ENCODE measurements at regions not wholly inside any gene's neighbourhood (a gene's known extent, or its start where the extent isn't known, plus 50 kb on each side); places are given as distances from the start of the nearest gene placed in this dataset.

DNA sequence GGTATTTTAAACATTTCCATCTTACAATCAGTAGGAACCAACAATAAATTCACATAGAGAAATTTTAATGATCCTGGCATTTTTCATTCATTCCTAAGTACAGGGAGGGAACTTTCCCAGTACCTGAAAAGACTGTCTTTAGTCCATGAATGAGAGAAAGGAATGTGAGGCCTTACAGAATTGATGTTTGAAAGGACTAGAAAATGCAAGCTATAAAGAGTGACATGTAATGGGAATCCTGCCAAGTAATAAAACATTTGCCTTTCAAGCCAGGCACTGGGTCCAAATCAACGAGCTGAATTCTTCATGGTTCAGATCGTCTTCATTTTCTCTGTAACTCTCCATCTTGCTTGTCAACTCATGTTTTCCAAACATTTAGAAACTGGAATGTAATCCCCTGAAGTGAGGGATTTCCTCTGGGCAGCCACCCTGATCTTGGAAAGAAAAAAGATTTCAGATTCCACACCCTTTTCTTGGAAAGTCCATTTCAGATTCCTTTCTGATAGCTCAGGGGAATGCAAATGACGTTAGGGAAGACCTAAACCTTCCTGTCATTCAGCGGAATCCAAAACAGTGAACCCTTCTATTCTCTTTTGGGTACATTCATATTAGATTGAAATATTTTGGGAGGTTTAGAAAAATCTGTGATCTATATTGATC, 315.8 kb downstream of the SH3GL2 start:
- Histone ChIP-seq H3K56ac (ENCODE audit: insufficient read length, low read depth, low read length) (no peak overlapping the region), H3K27me3 (ENCODE audit: insufficient read depth, low read length) (no peaks in the 10 kb centered on the region), H3K18ac (ENCODE audit: insufficient read length, low read depth, low read length) (no peak overlapping the region), H3K4ac (ENCODE audit: low read depth, low read length) (no peak overlapping the region), H3K79me2 (ENCODE audit: insufficient read depth, low read length) (no peaks in the 10 kb centered on the region), H3K27ac (ENCODE audit: insufficient read length, low read depth, low read length) (no peak overlapping the region), H3K14ac (ENCODE audit: insufficient read depth, low read length) (no peak overlapping the region), H2BK15ac (ENCODE audit: low read depth, low read length) (no peak overlapping the region), H4K20me1 (ENCODE audit: control insufficient read depth, insufficient read depth, insufficient read length) (no peaks in the 10 kb centered on the region), H3K79me1 (ENCODE audit: insufficient read depth, low read depth, low read length, poor library complexity, severe bottlenecking) (no peaks in the 10 kb centered on the region), H2BK20ac (ENCODE audit: low read depth, low read length, poor library complexity, severe bottlenecking) (no peak overlapping the region), H4K8ac (replicated peaks; ENCODE audit: insufficient read length, low read depth, low read length) (no peak overlapping the region), H3K23ac (ENCODE audit: insufficient read length, low read depth, low read length) (no peak overlapping the region), H4K91ac (ENCODE audit: insufficient read length, low read depth, low read length) (no peak overlapping the region), H2AK5ac (ENCODE audit: insufficient read length, low read length) (no peak overlapping the region), H2BK12ac (ENCODE audit: insufficient read length, low read depth, low read length) (no peak overlapping the region), H3K4me1 (ENCODE audit: insufficient read depth, low read length) (no peaks in the 10 kb centered on the region), H2BK5ac (ENCODE audit: insufficient read length, low read length) (no peak overlapping the region), H3K4me2 (ENCODE audit: insufficient read depth, insufficient read length, low read length) (no peak overlapping the region), H3K9me3 (ENCODE audit: control insufficient read depth, low read depth, low read length) (no peaks in the 10 kb centered on the region), H3T11ph (ENCODE audit: low read length) (no peak overlapping the region), H2BK120ac (ENCODE audit: low read depth, low read length, poor library complexity, severe bottlenecking) (no peak overlapping the region), H4K5ac (ENCODE audit: insufficient read length, low read depth, low read length) (no peak overlapping the region), H2AFZ (ENCODE audit: low read length) (no peak overlapping the region), H3K23me2 (ENCODE audit: insufficient read length, low read depth, low read length, poor library complexity, severe bottlenecking) (no peaks in the 10 kb centered on the region), H3K9ac (ENCODE audit: extremely low read depth, insufficient read length, low read length) (no peak overlapping the region)
- Mint-ChIP-seq H3K4me1 (no peaks in the 10 kb centered on the region), H3K9me3 (no peaks in the 10 kb centered on the region), H3K27ac (no peak overlapping the region), H3K4me3 (no peak overlapping the region), H3K27me3 (ENCODE audit: low read depth) (no peaks in the 10 kb centered on the region), H3K36me3 (ENCODE audit: insufficient read depth in 1 of 3, low read depth in 3 of 3) (no peaks in the 10 kb centered on the region)
- TF ChIP-seq, protein P1, sequence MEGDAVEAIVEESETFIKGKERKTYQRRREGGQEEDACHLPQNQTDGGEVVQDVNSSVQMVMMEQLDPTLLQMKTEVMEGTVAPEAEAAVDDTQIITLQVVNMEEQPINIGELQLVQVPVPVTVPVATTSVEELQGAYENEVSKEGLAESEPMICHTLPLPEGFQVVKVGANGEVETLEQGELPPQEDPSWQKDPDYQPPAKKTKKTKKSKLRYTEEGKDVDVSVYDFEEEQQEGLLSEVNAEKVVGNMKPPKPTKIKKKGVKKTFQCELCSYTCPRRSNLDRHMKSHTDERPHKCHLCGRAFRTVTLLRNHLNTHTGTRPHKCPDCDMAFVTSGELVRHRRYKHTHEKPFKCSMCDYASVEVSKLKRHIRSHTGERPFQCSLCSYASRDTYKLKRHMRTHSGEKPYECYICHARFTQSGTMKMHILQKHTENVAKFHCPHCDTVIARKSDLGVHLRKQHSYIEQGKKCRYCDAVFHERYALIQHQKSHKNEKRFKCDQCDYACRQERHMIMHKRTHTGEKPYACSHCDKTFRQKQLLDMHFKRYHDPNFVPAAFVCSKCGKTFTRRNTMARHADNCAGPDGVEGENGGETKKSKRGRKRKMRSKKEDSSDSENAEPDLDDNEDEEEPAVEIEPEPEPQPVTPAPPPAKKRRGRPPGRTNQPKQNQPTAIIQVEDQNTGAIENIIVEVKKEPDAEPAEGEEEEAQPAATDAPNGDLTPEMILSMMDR (conservative IDR thresholded peaks at IDR 0.05): no peak
- no peak for DNase-seq
- no CpG with 5 or more reads among the region's 4 CpGs for WGBS (ENCODE audit: extremely low coverage, insufficient read length, low lambda C conversion rate)
